Mesothelial cell of epicardium (in vitro differentiated cells): ENCODE measurements at regions not wholly inside any gene's neighbourhood (a gene's known extent, or its start where the extent isn't known, plus 50 kb on each side); places are given as distances from the start of the nearest gene placed in this dataset.

Experiments
- DNase-seq, 2 experiments: peaks; one replicate each; pipeline ENCODE4 v3.0.0; 2021; ENCODE audit warnings: low spot score in 2 of 2; ENCODE audit not compliant: unreplicated experiment in 2 of 2
- H3K27ac Mint-ChIP-seq: 2 replicates; pipeline ENCODE4 v1.8.0; 2021; ENCODE audit warnings: mixed read lengths
- H3K27me3 Mint-ChIP-seq: 2 replicates; pipeline ENCODE4 v1.8.0; 2021; ENCODE audit warnings: low read depth, mixed read lengths
- H3K36me3 Mint-ChIP-seq: 2 replicates; pipeline ENCODE4 v1.8.0; 2021; ENCODE audit warnings: mixed read lengths
- H3K4me1 Mint-ChIP-seq: 2 replicates; pipeline ENCODE4 v1.8.0; 2021; ENCODE audit warnings: mixed read lengths
- H3K4me3 Mint-ChIP-seq: 2 replicates; pipeline ENCODE4 v1.8.0; 2021; ENCODE audit warnings: mild to moderate bottlenecking, moderate library complexity, mixed read lengths
- H3K9me3 Mint-ChIP-seq: 2 replicates; pipeline ENCODE4 v1.8.0; 2021; ENCODE audit warnings: mixed read lengths
- TF ChIP-seq, protein P1 (sequence below): fragments of 200-600 bp; sonication (generic); IDR thresholded peaks from one replicate; pipeline ENCODE4 v1.5.0; 2021; ENCODE audit warnings: antibody characterized with exemption; ENCODE audit not compliant: unreplicated experiment

- no peak overlapping the region for H3K4me3 Mint-ChIP-seq
- no peaks in the 10 kb centered on the region for H3K36me3 Mint-ChIP-seq
- H3K4me1 Mint-ChIP-seq, result peaks cover 19% of the 10 kb centered on the region
- H3K9me3 Mint-ChIP-seq, result peaks cover 21% of the 10 kb centered on the region
- no peaks in the 10 kb centered on the region for H3K27me3 Mint-ChIP-seq
- TF ChIP-seq, protein P1, sequence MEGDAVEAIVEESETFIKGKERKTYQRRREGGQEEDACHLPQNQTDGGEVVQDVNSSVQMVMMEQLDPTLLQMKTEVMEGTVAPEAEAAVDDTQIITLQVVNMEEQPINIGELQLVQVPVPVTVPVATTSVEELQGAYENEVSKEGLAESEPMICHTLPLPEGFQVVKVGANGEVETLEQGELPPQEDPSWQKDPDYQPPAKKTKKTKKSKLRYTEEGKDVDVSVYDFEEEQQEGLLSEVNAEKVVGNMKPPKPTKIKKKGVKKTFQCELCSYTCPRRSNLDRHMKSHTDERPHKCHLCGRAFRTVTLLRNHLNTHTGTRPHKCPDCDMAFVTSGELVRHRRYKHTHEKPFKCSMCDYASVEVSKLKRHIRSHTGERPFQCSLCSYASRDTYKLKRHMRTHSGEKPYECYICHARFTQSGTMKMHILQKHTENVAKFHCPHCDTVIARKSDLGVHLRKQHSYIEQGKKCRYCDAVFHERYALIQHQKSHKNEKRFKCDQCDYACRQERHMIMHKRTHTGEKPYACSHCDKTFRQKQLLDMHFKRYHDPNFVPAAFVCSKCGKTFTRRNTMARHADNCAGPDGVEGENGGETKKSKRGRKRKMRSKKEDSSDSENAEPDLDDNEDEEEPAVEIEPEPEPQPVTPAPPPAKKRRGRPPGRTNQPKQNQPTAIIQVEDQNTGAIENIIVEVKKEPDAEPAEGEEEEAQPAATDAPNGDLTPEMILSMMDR, result no peak
- DNase-seq, result no peak
- H3K27ac Mint-ChIP-seq, result no peak overlapping the region
These were observed 591.4 kb upstream of the NR2F2 start for GRCh38 chr15:95739131-95739530.

- no peak overlapping the region for H3K27ac Mint-ChIP-seq
- no peaks in the 10 kb centered on the region for H3K27me3 Mint-ChIP-seq
- TF ChIP-seq, protein P1, result no peak
- no peak overlapping the region for H3K4me3 Mint-ChIP-seq
- peaks cover 1% of the 10 kb centered on the region for H3K36me3 Mint-ChIP-seq
- peaks cover 9% of the 10 kb centered on the region for H3K4me1 Mint-ChIP-seq
- no peak for DNase-seq
- peaks cover 15% of the 10 kb centered on the region for H3K9me3 Mint-ChIP-seq
These were observed 588.7 kb upstream of the NR2F2 start for GRCh38 chr15:95741830-95742229.

DNA sequence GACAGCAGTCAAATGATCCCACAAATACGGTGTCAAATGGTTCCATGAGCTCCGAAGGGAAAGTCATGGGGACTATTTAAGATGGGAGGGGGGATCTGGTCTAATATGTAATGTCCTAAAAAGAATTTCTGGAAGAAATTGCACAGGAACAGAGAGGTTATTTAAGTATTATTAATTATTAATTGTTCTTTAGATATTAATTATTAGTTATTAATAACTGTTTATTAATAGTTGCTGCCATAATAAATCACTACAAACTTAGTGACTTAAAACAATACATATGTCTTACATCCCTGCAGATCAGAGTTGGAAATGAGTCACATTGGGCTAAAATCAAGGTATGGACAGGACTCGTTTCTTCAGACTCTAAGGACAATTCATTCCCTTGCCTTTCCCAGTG lies 588.2 kb upstream of the NR2F2 start:
- H3K27me3 Mint-ChIP-seq, result no peaks in the 10 kb centered on the region
- H3K27ac Mint-ChIP-seq, result no peak overlapping the region
- peaks cover 1% of the 10 kb centered on the region for H3K36me3 Mint-ChIP-seq
- no peak for DNase-seq
- peaks cover 11% of the 10 kb centered on the region for H3K9me3 Mint-ChIP-seq
- no peak overlapping the region for H3K4me3 Mint-ChIP-seq
- TF ChIP-seq, protein P1, result no peak
- peaks cover 9% of the 10 kb centered on the region for H3K4me1 Mint-ChIP-seq

GRCh38 chr15:95742836-95743235 lies 587.7 kb upstream of the NR2F2 start:
- H3K9me3 Mint-ChIP-seq, result peaks cover 11% of the 10 kb centered on the region
- H3K27me3 Mint-ChIP-seq, result no peaks in the 10 kb centered on the region
- TF ChIP-seq, protein P1, result no peak
- H3K4me1 Mint-ChIP-seq, result peaks cover 9% of the 10 kb centered on the region
- DNase-seq, result no peak
- peaks cover 1% of the 10 kb centered on the region for H3K36me3 Mint-ChIP-seq
- no peak overlapping the region for H3K4me3 Mint-ChIP-seq
- H3K27ac Mint-ChIP-seq, result no peak overlapping the region

GRCh38 chr15:95757171-95757570 lies 573.3 kb upstream of the NR2F2 start:
- no peaks in the 10 kb centered on the region for H3K27me3 Mint-ChIP-seq
- DNase-seq, result no peak
- H3K27ac Mint-ChIP-seq, result no peak overlapping the region
- peaks cover 14% of the 10 kb centered on the region for H3K4me1 Mint-ChIP-seq
- H3K9me3 Mint-ChIP-seq, result peaks cover 6% of the 10 kb centered on the region
- TF ChIP-seq, protein P1, result no peak
- H3K36me3 Mint-ChIP-seq, result no peaks in the 10 kb centered on the region
- H3K4me3 Mint-ChIP-seq, result no peak overlapping the region

DNA sequence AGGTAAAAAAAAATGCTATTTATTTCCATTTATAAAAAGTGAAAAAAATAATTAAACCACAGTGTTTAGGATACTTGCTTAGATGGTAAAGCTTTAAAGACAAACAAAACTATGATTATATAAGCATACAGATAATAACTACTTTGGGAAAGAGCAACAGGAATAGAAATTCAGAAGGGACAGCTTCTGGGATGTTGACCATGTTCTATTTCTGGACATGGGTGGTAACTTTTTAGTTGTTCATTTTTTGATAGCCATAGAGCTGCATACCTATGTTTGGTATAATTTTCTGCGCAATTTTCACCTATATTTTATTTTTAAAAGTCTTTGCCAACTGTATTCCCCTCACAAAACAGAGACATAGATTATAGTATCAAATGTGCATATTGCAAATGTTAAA lies 572.0 kb upstream of the NR2F2 start:
- TF ChIP-seq, protein P1, result no peak
- no peak overlapping the region for H3K4me3 Mint-ChIP-seq
- peaks cover 6% of the 10 kb centered on the region for H3K9me3 Mint-ChIP-seq
- no peak for DNase-seq
- no peaks in the 10 kb centered on the region for H3K36me3 Mint-ChIP-seq
- peaks cover 19% of the 10 kb centered on the region for H3K4me1 Mint-ChIP-seq
- no peaks in the 10 kb centered on the region for H3K27me3 Mint-ChIP-seq
- H3K27ac Mint-ChIP-seq, result no peak overlapping the region
